GM18867 (cell line): ENCODE measurements at regions not wholly inside any gene's neighbourhood (a gene's known extent, or its start where the extent isn't known, plus 50 kb on each side); places are given as distances from the start of the nearest gene placed in this dataset.

Experiments
- ATAC-seq: cut with Tn5 transposase; IDR thresholded peaks from one replicate; pipeline ENCODE4 v1.9.1; 2021; ENCODE audit warnings: mild to moderate bottlenecking, moderate library complexity; ENCODE audit not compliant: unreplicated experiment

GRCh38 chr16:62406387-62406786, 370.1 kb upstream of the CDH8 start:
- no peak for ATAC-seq

GRCh38 chr16:62404842-62405611, 368.8 kb upstream of the CDH8 start:
- no peak for ATAC-seq

DNA sequence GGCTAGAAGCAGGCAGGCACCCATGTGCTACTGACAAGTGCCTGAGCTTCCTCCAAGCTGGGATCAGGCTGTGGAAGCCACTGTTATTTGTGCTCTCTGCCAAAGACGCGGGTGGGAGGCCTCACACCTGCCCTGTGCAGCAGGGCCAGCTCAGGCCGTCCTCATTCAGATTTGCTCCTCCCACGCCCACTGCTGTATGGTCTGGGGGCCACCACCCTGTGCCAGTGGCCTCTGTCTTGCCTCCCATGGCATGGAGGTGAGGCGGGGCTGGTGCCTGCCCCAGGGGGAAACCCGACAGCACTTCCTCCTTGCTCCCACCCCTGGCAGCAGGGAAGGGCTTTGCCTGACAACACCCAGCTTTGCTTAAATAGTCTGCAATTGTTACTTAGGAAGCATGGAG, 356.5 kb upstream of the CDH8 start:
- ATAC-seq = no peak

DNA sequence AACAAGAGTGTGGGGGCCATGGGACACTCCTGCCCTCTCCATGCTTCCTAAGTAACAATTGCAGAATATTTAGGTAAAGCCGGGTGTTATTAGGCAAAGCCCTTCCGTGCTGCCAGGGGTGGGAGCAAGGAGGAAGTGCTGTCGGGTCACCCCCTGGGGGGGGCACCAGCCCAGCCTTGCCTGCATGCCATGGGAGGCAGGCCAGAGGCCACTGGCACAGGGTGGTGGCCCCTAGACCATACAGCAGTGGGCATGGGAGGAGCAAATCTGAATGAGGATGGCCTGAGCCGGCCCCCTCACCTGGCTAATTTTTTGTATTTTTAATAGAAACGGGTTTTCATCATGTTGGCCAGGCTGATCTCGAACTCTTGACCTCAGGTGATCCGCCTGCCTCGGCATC, 355.7 kb upstream of the CDH8 start:
- ATAC-seq = no peak

GRCh38 chr16:62391134-62391533, 354.9 kb upstream of the CDH8 start:
- no peak for ATAC-seq

DNA sequence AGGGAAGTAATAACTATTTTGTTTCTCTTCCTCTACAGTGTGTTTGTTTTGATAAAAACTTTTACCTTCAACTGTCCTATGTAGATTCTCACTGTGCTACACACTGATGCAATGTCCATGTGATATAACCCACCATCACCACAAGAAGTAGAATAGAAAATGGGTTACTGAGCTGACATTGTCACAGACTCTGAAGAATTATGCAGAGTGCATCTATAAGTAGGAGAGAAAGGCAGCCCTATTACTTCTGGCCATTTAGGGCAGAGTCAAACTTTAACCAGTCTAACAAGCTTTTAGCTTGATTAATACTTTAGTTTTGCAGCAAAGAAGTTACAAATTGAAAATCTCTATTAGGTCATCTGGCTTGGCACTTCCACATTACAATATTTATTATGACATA, 354.0 kb upstream of the CDH8 start:
- no peak for ATAC-seq

GRCh38 chr16:62386411-62386810, 350.2 kb upstream of the CDH8 start:
- no peak for ATAC-seq

DNA sequence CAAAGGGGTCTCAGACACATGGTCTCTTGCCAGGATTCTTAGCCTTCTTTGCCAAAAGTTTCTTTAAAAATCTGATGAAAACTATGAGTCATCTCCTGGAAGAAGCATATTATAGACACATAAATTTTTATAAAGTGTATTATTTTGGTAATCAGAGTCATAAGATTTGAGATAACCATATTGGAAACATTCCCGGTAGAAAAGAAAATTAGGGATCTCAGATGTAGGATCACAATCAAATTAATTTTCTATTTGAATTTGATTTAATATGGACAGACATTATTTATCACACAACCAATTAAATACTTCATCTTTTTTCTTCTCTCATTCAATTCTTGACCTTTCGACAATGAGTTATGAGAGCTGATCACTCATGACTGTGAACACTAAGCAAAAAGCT, 347.7 kb upstream of the CDH8 start:
- no peak for ATAC-seq

GRCh38 chr16:62370445-62370844, 334.2 kb upstream of the CDH8 start:
- no peak for ATAC-seq

- ATAC-seq = no peak
Measured at GRCh38 chr16:62363501-62363900, 327.3 kb upstream of the CDH8 start.

GRCh38 chr16:62353355-62353754, 317.1 kb upstream of the CDH8 start:
- no peak for ATAC-seq

DNA sequence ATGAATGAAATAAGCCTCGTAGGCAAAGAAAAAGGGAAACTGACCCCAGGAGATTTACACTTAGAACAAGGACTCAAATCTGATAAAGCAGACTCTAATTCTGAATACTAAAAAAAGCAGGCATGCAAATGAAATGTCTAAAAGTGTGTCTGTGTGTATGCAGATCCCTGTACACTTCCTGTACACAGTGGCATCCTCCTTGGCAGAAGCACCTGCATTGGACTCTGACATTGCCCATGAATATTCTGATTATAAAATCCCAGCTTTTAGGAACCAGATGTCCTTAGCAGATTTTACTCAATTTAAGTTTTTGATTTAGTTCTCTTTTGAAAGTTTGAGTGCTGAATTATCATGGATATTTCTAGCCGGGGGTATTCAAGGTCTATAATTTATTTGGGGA, 306.0 kb upstream of the CDH8 start:
- ATAC-seq = no peak

GRCh38 chr16:62335356-62335755, 299.1 kb upstream of the CDH8 start:
- ATAC-seq = no peak

GRCh38 chr16:62321606-62322005, 285.4 kb upstream of the CDH8 start:
- no peak for ATAC-seq

DNA sequence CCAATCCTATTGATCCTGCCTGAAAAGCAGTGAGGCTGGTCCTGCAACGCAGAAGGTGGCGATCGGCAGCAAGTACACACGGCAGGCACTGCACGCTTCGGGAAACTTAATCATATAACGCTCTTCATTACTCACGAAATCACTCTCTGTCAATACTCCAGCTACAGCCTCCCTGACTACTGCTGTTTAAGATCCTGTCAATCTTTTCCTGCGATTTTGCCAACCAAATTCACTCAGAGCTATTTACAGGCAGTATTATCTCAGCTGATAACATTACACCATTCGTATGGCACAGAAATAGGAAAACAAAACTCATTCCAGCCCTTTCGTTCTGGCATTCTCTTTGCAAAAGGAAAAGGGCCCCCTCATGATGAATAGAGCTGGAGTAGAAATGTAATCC, 262.4 kb upstream of the CDH8 start:
- no peak for ATAC-seq

DNA sequence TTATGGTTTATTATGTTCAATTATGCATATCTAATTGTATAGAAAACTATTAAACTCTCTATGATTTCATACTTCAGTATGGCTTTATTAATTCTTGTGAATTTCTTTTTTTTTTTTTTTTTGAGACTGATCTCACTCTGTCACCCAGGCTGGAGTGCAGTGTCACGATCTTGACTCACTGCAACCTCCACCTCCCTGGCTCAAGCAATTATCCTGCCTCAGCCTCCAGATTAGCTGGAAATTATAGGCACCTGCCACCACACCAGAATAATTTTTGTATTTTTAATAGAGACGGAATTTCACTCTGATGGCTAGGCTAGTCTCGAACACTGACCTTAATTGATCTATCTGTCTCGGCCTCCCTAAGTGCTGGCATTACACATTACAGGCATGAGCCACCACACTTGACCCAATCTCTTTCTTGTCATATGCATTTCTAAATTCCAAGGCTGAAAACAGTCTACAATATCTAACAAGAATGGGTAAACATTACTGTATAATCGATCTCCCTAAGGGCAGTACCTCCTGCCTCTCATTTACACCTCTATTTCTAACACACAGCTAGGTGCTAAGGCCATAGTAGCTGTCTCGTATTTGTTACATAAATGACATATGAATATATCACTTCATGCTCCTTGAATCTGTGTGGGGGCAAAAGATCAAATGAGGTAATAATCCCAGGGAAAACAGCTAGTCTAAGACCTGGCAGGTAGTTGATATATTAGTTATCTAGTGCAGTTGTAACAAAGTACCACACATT, 258.2 kb upstream of the CDH8 start:
- no peak for ATAC-seq

DNA sequence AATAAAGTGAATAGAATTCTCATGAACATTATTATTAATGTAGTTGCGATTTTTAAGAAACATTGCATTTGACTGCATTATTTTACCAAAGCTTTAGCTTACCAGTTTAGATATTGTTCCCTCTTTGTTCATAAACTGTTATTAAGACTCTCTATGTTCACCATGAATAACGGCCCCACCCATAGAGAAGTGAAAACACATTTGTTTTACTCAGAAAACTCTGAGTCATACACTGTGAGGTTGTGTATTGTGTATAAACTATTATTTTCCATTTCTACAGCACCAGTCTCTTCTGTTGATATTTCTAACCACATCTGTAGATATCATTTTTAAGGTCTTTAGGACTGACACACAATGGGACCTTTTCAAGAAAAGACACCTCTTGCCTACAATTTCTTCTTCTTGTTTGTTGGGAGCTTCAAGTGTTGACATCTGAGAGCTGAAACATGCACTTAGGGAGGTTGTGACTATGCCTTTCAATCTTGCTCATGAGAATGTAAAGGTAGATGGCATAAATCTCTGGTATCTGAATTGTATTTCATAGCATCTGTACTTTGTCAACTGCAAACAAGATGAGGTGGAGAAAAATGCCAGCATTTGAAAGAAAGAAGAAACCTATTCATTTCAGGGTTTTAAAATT, 252.9 kb upstream of the CDH8 start:
- no peak for ATAC-seq

DNA sequence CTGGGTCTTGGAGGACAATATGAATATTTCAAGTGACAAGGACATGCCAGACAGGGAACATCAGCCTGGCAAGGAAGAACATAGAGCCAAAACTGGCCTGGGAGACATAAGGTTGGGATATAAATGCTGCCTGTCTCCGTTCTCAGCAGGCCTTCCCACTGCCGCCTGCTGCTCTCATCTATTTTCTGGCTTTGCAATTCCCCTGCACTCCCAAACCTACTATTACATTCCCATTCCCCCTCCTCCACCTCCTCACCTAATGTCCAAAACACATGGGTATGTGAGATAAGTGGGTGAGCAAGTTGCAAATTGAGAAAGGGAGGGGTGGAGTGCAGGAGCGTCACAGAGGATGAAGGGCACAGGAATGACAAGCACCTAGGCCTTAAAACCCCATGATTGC, 244.3 kb upstream of the CDH8 start:
- no peak for ATAC-seq

- no peak for ATAC-seq
Measured at GRCh38 chr16:62277942-62278341, 241.7 kb upstream of the CDH8 start.

GRCh38 chr16:62276637-62277036, 240.4 kb upstream of the CDH8 start:
- no peak for ATAC-seq

DNA sequence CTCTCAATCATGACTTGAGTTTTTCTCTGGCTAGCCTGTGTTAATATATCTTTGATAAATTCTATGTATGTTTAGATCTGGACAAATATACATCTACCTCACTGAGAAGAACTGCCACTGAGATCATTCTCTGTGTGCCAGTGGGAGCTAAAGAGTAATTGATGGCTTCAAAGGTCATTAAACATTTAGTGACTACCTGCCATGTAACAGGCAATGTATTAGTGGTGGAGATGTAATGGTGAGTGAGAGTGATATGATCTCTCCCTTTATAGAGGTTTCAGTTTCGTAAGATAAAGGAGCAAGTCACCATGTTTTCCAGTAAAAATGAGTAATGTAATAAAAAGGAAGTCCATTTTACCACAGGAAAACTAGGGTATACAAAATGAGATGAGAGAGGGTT, 235.8 kb upstream of the CDH8 start:
- ATAC-seq = no peak

GRCh38 chr16:62261760-62262159, 225.5 kb upstream of the CDH8 start:
- no peak for ATAC-seq
